ENCODE measurements at regions not wholly inside any gene's neighbourhood (a gene's known extent, or its start where the extent isn't known, plus 50 kb on each side); places are given as distances from the start of the nearest gene placed in this dataset.

GRCh38 chr3:73832426-73832825 lies 207.7 kb upstream of the PDZRN3 start:
- Histone ChIP-seq H3K79me2 (ENCODE audit: control insufficient read depth, insufficient read depth, low read length) (no peaks in the 10 kb centered on the region), H3K9me1 (ENCODE audit: control insufficient read depth, extremely low read depth, insufficient read depth, low read length) (no peaks in the 10 kb centered on the region), H3K4me3 (ENCODE audit: control insufficient read depth in 2 of 3, extremely low read depth in 1 of 3, insufficient read depth in 2 of 3, low read depth in 1 of 3, low read length in 3 of 3) (no peak overlapping the region), H2AFZ (ENCODE audit: control insufficient read depth, low read length) (no peak overlapping the region), H3K4me1 (ENCODE audit: control insufficient read depth, extremely low read depth, insufficient read depth, low read length) (no peaks in the 10 kb centered on the region), H4K20me1 (ENCODE audit: control insufficient read depth, extremely low read depth, insufficient read depth, low read length) (no peaks in the 10 kb centered on the region), H3K27ac (ENCODE audit: control insufficient read depth, insufficient read depth, low read length) (no peak overlapping the region), H3K4me2 (ENCODE audit: control insufficient read depth, extremely low read depth, insufficient read depth, low read depth, low read length) (no peak overlapping the region), H3K9ac (ENCODE audit: control insufficient read depth, extremely low read depth, insufficient read depth, low read length) (no peak overlapping the region), H3K36me3 (ENCODE audit: control insufficient read depth in 2 of 2, extremely low read depth in 1 of 2, insufficient read depth in 2 of 2, low read length in 2 of 2) (no peaks in the 10 kb centered on the region), H3K27me3 (ENCODE audit: control insufficient read depth, extremely low read depth, insufficient read depth, low read length) (peaks cover 5% of the 10 kb centered on the region), H3K9me3 (ENCODE audit: control insufficient read depth, low read depth, low read length) (no peaks in the 10 kb centered on the region)
- FAIRE-seq = no peak
- DNase-seq (ENCODE audit: low read depth, low spot score) = no peak
- TF ChIP-seq, protein P1, sequence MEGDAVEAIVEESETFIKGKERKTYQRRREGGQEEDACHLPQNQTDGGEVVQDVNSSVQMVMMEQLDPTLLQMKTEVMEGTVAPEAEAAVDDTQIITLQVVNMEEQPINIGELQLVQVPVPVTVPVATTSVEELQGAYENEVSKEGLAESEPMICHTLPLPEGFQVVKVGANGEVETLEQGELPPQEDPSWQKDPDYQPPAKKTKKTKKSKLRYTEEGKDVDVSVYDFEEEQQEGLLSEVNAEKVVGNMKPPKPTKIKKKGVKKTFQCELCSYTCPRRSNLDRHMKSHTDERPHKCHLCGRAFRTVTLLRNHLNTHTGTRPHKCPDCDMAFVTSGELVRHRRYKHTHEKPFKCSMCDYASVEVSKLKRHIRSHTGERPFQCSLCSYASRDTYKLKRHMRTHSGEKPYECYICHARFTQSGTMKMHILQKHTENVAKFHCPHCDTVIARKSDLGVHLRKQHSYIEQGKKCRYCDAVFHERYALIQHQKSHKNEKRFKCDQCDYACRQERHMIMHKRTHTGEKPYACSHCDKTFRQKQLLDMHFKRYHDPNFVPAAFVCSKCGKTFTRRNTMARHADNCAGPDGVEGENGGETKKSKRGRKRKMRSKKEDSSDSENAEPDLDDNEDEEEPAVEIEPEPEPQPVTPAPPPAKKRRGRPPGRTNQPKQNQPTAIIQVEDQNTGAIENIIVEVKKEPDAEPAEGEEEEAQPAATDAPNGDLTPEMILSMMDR (optimal IDR thresholded peaks at IDR 0.05 in 1 of 3, IDR thresholded peaks at IDR 0.05 in 1 of 3, conservative IDR thresholded peaks at IDR 0.05 in 1 of 3; ENCODE audit: extremely low read depth in 1 of 3, insufficient read depth in 2 of 3, low read length in 3 of 3) = no peak
- no peak for TF ChIP-seq EZH2 (IDR thresholded peaks at IDR 0.05; ENCODE audit: low read length)
- dilution Hi-C loops (cut with MboI; ENCODE audit: extremely low pct_ligation_motif_present, low sequenced_read_pairs) = no loop called here

DNA sequence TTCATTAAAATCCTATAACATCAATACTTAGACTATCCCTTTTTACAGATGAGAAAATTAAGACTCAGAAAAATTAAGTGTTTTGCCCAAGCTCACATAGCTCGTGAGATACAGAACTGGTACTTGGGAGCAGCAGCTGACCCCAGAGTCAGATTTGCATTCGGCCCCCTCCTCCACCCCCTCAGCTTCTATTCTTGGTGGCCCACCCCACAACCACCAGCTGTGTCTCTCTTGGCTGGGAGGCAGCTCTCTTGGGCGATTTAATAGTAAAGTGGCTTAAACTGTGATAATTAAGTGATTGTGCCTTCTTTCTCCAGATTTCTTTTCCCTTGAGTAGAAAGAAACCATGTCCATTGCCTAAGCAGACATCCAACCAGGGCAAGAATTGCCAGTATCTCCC lies 203.6 kb upstream of the PDZRN3 start:
- Histone ChIP-seq H2AFZ (ENCODE audit: control insufficient read depth, low read length) (no peak overlapping the region), H3K27ac (ENCODE audit: control insufficient read depth, insufficient read depth, low read length) (no peak overlapping the region), H3K9me3 (ENCODE audit: control insufficient read depth, low read depth, low read length) (no peaks in the 10 kb centered on the region), H3K36me3 (ENCODE audit: control insufficient read depth in 2 of 2, extremely low read depth in 1 of 2, insufficient read depth in 2 of 2, low read length in 2 of 2) (no peaks in the 10 kb centered on the region), H3K9ac (ENCODE audit: control insufficient read depth, extremely low read depth, insufficient read depth, low read length) (no peak overlapping the region), H3K4me3 (ENCODE audit: control insufficient read depth in 2 of 3, extremely low read depth in 1 of 3, insufficient read depth in 2 of 3, low read depth in 1 of 3, low read length in 3 of 3) (no peak overlapping the region), H3K27me3 (ENCODE audit: control insufficient read depth, extremely low read depth, insufficient read depth, low read length) (no peaks in the 10 kb centered on the region), H3K79me2 (ENCODE audit: control insufficient read depth, insufficient read depth, low read length) (no peaks in the 10 kb centered on the region), H3K4me1 (ENCODE audit: control insufficient read depth, extremely low read depth, insufficient read depth, low read length) (no peaks in the 10 kb centered on the region), H4K20me1 (ENCODE audit: control insufficient read depth, extremely low read depth, insufficient read depth, low read length) (no peaks in the 10 kb centered on the region), H3K9me1 (ENCODE audit: control insufficient read depth, extremely low read depth, insufficient read depth, low read length) (no peaks in the 10 kb centered on the region), H3K4me2 (ENCODE audit: control insufficient read depth, extremely low read depth, insufficient read depth, low read depth, low read length) (no peak overlapping the region)
- FAIRE-seq (no peak), DNase-seq (ENCODE audit: low read depth, low spot score) (no peak)
- dilution Hi-C loops (cut with MboI; ENCODE audit: extremely low pct_ligation_motif_present, low sequenced_read_pairs) = no loop called here
- TF ChIP-seq, protein P1 (optimal IDR thresholded peaks at IDR 0.05 in 1 of 3, IDR thresholded peaks at IDR 0.05 in 1 of 3, conservative IDR thresholded peaks at IDR 0.05 in 1 of 3; ENCODE audit: extremely low read depth in 1 of 3, insufficient read depth in 2 of 3, low read length in 3 of 3) = no peak
- no peak for TF ChIP-seq EZH2 (IDR thresholded peaks at IDR 0.05; ENCODE audit: low read length)
